Retina (tissue), 1 donor: ENCODE measurements at regions not wholly inside any gene's neighbourhood (a gene's known extent, or its start where the extent isn't known, plus 50 kb on each side); places are given as distances from the start of the nearest gene placed in this dataset.
"Not testable (repeated sequence)": the region's sequence is repeated elsewhere in the genome, so short reads cannot be mapped to it uniquely, and the experiment has no call there.

ENCODE experiments used
- DNase-seq: peaks from one replicate; pipeline ENCODE4 v3.0.0-alpha.2; 2016

DNA sequence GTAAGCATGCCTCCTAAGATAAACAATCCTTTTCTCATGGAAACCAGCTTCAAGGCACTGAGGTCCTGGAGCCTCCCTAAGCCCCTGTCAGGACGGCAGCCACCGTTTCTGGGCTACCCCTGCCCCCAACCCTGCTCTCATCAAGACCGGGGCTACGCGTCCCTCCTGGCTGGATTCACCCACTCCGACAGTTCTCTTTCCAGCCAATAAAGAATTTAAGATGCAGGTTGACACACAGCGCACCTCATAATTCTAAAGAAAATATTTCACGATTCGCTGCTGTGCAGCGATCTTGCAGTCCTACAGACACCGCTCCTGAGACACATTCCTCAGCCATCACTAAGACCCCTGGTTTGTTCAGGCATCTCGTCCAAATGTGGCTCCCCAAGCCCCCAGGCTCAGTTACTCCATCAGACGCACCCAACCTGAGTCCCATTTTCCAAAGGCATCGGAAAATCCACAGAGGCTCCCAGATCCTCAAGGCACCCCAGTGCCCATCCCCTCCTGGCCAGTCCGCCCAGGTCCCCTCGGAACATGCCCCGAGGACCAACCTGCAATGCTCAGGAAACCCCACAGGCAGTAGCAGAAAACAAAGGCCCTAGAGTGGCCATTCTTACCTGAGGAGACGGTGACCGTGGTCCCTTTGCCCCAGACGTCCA, 336.3 kb downstream of the TMEM121 start:
- no peak for DNase-seq

DNA sequence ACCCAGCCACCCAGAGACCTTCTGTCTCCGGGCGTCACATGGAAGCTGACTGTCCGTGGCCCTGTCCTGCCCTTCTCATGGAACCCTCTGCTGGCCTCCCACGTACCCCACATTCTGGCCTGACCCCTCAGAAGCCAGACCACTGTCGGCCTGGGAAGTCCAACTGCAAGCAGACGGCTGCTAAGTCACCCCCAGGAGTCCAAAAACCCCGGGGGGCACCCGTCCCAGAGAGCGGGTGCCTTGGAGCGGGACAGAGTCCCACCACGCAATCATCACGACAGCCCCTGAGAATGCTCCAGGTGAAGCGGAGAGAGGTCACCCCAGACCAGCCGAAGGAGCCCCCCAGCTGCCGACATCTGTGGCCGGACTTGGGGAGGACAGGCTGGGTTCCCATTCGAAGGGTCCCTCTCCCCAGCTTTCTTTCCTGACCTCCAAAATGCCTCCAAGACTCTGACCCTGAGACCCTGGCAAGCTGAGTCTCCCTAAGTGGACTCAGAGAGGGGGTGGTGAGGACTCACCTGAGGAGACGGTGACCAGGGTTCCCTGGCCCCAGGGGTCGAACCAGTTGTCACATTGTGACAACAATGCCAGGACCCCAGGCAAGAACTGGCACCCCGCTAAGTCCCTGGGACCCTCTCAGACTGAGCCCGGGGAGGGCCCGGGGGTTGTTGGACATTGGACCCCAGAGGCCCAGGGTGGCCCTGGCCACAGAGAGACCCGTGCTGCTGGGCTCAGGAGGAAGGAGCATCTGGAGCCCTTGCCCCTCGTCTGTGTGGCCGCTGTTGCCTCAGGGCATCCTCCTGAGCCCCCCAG, 337.1 kb downstream of the TMEM121 start:
- DNase-seq: no peak

GRCh38 chr14:105864116-105864515, 337.7 kb downstream of the TMEM121 start:
- DNase-seq: no peak

DNA sequence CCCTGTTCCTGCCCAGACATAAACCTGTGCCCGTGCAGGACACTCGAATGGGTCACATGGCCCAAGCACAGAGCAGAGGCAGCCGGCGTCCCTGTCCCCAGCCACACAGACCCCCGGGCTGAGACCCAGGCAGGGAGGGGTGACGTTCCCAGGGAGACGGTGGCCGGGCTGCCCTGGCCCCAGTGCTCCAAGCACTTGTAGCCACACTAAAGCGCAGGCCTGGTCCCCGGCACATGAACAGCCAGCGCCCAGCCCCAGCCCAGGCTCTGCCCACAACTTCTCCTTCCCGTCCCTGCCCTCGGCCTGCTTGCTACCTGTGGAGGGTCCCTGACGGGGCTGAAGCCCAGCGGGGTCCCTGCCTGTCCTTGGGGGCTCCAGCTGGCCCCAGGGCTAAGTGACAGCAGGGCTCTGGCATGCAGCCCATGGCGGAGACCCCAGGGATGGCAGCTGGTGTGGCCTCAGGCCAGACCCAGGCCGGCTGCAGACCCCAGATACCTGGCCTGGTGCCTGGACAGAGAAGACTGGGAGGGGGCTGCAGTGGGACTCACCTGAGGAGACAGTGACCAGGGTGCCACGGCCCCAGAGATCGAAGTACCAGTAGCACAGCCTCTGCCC, 338.4 kb downstream of the TMEM121 start:
- no peak for DNase-seq

DNA sequence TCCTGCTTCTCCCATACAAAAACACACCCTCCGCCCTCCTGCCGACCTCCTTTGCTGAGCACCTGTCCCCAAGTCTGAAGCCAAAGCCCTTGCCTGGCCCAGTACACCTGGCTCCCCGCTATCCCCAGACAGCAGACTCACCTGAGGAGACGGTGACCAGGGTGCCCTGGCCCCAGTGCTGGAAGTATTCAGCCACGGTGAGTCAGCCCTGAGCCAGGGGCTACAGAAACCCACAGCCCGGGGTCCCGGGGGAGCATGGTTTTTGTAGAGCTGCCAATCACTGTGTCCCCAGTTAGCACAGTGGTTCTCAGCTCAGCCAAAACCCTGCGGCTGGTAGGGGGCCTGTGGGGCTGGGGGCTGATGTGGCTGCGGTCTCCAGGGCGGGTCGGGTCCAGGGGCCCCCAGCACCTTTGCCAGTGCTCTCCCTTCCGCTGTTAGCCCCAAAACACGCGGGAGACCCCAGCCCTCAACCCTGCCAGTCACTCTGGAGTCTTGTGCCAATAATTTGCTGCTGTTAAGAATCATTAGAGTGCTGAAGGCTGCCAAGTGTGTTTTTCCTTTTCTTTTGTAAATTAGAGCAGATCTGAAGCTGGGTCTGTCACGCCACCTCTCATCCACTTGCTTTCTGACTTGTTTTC, 339.0 kb downstream of the TMEM121 start:
- DNase-seq: no peak

DNA sequence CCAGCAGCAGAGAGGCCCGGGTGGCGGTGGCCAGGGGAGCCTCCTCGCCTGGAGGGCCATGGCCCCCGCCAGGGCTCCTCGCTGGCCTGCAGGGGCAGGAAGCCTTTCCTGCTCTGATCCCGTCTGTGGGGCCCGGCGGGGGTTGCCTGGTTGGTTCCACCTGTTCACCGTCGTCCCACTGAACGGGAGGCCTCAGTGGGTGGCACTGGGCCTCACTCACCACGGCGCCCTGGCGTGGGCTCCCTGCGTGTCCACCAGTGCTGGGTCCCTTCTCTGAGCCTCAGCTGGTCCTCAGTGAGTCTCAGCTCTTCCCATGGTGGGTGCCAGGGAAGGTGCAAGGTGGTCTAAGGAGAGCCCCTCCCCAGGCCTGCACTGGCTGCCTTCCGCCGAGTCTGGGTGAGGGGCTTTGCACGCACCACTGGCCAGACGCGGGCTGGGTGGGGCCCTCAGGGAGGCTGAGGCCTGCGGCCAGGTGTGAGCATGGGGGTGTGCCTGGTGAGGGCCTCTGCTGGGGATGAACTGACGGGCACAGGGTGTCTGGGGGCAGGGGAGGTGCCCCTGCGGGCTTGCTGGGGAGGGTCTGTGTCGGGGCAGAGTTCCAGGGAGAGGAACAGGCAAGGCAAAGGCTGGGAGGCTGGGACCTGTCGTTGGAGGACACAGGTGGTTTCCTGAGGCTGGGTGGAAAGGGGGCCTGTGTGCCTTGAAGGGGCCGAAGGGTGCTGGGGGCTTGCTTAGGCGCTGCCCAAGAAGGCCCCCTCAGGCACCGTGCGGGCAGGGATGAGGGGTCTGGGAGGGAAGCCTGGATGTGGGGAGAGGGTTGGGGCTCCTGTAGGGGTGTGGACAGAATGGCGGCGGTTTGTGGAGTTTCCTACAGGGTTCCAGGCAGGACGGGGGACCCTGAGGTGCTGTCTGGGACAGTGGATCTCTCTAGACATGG, 339.8 kb downstream of the TMEM121 start:
- DNase-seq: no peak

- no peak for DNase-seq
Observed at GRCh38 chr14:105866841-105867321, 340.5 kb downstream of the TMEM121 start.

GRCh38 chr14:105867961-105868599, 341.7 kb downstream of the TMEM121 start:
- no peak for DNase-seq

DNA sequence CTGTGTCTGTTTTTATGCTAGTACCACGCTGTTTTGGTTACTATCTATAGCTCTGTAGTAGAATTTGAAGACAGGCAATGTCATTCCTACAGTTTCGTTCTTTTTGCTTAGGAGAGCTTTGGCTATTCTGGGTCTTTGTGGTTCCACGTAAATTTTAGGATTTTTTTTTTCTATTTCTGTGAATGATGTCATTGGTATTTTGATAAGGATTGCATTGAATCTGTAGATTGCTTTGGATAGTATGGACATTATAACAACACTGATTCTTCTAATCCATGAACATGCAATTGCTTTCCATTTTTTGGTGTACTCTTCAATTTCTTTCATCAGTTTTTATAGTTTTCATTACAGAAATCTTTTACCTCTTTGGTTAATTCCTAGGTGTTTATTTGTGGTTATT, 345.2 kb downstream of the TMEM121 start:
- DNase-seq: no peak

GRCh38 chr14:105873870-105874512, 347.6 kb downstream of the TMEM121 start:
- DNase-seq: no peak

DNA sequence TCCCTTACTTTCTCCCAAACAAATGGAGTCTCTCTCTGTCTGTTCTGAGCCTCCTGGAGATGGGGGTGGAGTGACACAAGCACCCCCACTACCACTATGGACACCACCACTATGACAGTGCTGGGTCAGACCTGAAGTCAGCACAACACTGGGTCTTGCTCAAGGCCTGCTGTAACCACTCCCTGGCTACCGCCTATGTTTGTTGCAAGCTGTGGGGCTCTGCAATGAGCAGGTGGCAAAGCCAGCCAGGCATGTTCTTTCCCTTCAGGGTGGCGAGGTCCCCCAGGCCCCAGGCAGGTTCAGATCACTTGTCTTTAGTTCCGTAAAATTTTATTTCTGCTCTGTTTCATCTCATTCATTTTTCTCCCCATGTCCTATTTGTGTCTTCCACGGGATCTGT, 349.8 kb downstream of the TMEM121 start:
- no peak for DNase-seq

GRCh38 chr14:105876829-105877228, 350.4 kb downstream of the TMEM121 start:
- DNase-seq: no peak

DNA sequence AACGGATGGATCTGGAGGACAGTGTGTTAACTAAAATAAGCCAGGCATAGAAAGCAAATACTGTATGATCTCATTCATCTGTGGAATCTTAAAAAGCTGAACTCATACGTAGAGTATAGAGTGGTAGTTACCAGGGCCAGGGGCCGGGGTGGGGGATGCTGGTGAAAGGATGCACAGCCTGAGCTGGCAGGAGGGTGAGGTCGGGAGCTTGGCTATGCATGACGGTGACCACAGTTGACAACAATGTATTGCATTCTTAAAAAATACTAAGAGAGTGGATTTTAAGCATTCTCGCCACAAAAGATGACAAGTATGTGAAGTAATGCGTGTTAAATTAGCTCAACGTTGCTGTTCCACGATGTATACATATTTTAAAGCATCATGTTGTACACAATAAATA, 351.3 kb downstream of the TMEM121 start:
- no peak for DNase-seq

GRCh38 chr14:105878125-105878524, 351.7 kb downstream of the TMEM121 start:
- no peak for DNase-seq

- DNase-seq: no peak
Observed at GRCh38 chr14:105878554-105878953, 352.2 kb downstream of the TMEM121 start.

DNA sequence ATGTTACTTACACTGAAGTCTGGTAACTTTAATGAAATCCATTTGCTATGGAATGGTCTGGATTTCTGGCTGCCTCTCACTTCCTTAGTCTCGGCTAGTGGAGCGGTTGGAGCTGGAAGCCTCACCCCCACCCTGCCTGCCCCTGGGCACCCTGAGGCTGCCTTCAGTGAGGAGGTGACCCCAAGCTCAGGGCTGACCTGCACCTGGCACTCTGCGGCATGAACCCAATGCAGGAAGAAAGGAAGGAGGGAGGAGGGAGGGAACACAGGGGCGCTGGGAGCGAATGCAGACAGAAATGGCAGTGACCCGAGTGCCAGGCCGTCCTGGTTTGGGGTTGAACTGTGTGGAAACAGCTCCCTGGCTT, 353.1 kb downstream of the TMEM121 start:
- no peak for DNase-seq

GRCh38 chr14:105879867-105880561, 353.6 kb downstream of the TMEM121 start:
- no peak for DNase-seq

DNA sequence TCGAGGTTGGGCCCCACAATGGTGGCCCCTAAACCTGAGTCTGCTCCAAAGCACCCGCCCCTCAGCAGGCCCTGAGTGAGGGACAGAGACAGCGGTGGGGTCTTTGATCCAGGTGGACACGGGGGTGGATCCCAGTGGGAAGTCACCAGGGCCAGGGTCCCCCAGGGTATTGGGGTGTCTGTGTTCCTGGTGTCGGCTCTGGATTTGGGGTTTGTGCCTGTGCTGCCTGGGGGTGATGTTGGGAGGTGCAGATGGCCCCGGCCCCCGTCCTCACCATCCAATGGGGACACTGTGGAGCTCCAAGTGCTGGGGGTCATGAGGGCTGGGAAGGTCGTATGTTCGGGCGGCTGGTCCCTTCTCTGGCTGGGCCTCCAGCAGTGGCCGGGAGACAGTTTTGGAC, 354.2 kb downstream of the TMEM121 start:
- DNase-seq: no peak

DNA sequence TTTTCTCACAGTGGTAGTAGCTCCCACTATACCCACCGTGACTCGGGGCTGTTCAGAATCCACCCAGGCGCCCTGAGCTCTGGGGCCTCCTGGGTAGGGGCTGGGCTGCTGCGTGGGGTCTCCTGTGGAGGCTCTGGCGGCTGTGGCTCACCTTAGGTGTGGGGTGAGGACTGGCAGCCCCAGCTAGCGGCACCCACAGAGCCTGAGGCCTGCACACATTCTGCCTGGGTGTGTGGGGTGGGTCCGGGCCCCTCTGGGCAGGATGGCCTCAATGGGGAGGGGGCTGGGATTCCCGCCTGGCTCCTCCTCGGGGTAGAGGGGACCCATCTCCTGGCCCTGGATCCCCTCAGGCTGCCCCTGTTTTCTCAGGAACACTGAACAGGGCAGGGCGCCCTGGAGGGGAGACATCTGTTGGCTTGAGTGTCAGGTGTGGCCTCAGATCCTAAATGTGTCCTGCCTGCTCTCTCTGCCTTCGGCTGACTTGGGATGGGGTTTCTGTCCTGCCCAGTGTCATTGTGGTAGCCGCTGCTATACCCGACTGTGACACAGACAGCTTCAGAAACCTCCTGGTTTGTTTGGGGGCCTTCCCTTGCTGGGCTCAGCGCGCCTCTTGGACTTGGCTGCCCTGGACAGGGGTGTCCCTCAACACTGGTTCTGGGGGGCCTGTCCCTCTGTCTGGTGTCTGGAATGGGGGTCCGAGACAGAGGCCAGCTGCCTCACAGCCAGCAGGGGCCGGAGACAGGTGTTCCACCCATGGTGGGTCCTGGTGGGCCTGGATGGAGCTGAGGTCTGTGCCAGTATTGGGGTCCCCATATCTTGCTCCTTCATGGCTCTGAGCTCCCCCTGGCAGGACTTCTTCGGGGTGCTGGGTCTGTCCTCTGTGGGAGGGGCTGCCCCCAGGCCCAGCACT, 354.9 kb downstream of the TMEM121 start:
- DNase-seq: no peak

DNA sequence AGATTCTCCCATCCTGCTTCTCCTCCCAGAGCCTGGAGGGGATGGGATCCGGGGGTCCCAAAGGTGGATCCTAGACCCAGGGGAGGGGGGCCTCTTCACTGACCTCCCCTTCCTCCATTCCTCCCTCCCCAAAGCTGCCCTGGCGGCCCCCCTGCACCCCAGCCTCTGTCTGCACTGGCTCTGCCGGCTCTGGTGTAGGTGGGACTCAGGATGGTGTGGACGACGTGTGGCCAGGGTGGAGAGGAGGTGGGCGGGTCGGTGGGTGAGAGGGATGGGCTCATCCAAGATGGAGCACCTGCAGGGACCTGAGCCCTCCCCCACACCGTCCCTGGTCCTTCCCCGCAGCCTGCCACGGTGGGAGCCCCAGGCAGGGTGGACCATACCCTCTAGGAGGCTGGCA, 355.6 kb downstream of the TMEM121 start:
- not testable (repeated sequence) for DNase-seq
